GM23338 (cell line): ENCODE measurements at regions not wholly inside any gene's neighbourhood (a gene's known extent, or its start where the extent isn't known, plus 50 kb on each side); places are given as distances from the start of the nearest gene placed in this dataset.
A peak's percentile ranks its signal among the peaks of the same experiment; 100 is the strongest.

ENCODE experiments used
- ATAC-seq: fragments of 200-7000 bp; cut with Tn5 transposase; 3 replicates; pipeline ENCODE4 v1.9.1; 2020
- DNase-seq: peaks from one replicate; pipeline ENCODE4 v3.0.0-alpha.2; 2015; ENCODE audit warnings: low spot score
- H2AFZ ChIP-seq: fragments of 200-600 bp; sonication (generic); 2 replicates; pipeline ENCODE4 v1.8.0; 2016; ENCODE audit warnings: antibody characterized with exemption, mild to moderate bottlenecking, moderate library complexity
- H3F3A ChIP-seq: fragments of 200-600 bp; sonication (generic); replicated peaks from 2 replicates; pipeline ENCODE4 v1.8.0; 2017; ENCODE audit warnings: antibody characterized with exemption, mixed run types, low read depth
- H3K27ac ChIP-seq: fragments of 200-600 bp; sonication (generic); 2 replicates; pipeline ENCODE4 v1.6.1; 2016; ENCODE audit warnings: low read depth
- H3K27me3 ChIP-seq: fragments of 200-600 bp; sonication (generic); 2 replicates; pipeline ENCODE4 v1.8.0; 2016; ENCODE audit warnings: mild to moderate bottlenecking, mixed run types, moderate library complexity; ENCODE audit not compliant: insufficient read depth
- H3K36me3 ChIP-seq: fragments of 200-600 bp; sonication (generic); 2 replicates; pipeline ENCODE4 v1.8.0; 2016; ENCODE audit warnings: mild to moderate bottlenecking; ENCODE audit not compliant: insufficient read depth
- H3K4me1 ChIP-seq: fragments of 200-600 bp; sonication (generic); 2 replicates; pipeline ENCODE4 v1.8.0; 2016; ENCODE audit warnings: mild to moderate bottlenecking, moderate library complexity; ENCODE audit not compliant: insufficient read depth
- H3K4me2 ChIP-seq: fragments of 200-600 bp; sonication (generic); 2 replicates; pipeline ENCODE4 v1.7.1; 2017; ENCODE audit warnings: mixed run types
- H3K4me3 ChIP-seq: fragments of 200-600 bp; sonication (generic); 2 replicates; pipeline ENCODE4 v1.6.1; 2016; ENCODE audit warnings: mixed run types
- H3K79me2 ChIP-seq: fragments of 200-600 bp; sonication (generic); replicated peaks from 2 replicates; pipeline ENCODE4 v1.8.0; 2017; ENCODE audit warnings: mild to moderate bottlenecking; ENCODE audit not compliant: insufficient read depth
- H3K9me2 ChIP-seq: fragments of 200-600 bp; sonication (generic); 2 replicates; pipeline ENCODE4 v1.8.0; 2017; ENCODE audit not compliant: insufficient read depth
- H4K20me1 ChIP-seq: fragments of 200-600 bp; sonication (generic); replicated peaks from 2 replicates; pipeline ENCODE4 v1.8.0; 2017; ENCODE audit warnings: mild to moderate bottlenecking; ENCODE audit not compliant: insufficient read depth
- H3K27ac Mint-ChIP-seq: 2 replicates; pipeline ENCODE4 v1.8.0; 2020; ENCODE audit warnings: inconsistent platforms, mild to moderate bottlenecking, moderate library complexity, mixed read lengths
- H3K27me3 Mint-ChIP-seq: 3 replicates; pipeline ENCODE4 v1.8.0; 2022; ENCODE audit warnings: low read depth, mild to moderate bottlenecking, moderate library complexity, mixed read lengths, inconsistent platforms; ENCODE audit not compliant: insufficient read depth, poor library complexity
- H3K36me3 Mint-ChIP-seq: 3 replicates; pipeline ENCODE4 v1.8.0; 2021; ENCODE audit warnings: low read depth, mild to moderate bottlenecking, inconsistent platforms, moderate library complexity, mixed read lengths
- H3K4me1 Mint-ChIP-seq: 3 replicates; pipeline ENCODE4 v1.8.0; 2020; ENCODE audit warnings: mild to moderate bottlenecking, inconsistent platforms, mixed read lengths
- H3K4me3 Mint-ChIP-seq: 3 replicates; pipeline ENCODE4 v1.8.0; 2021; ENCODE audit warnings: moderate library complexity, mild to moderate bottlenecking, inconsistent platforms, mixed read lengths
- H3K9me3 Mint-ChIP-seq: 3 replicates; pipeline ENCODE4 v1.8.0; 2020; ENCODE audit warnings: moderate library complexity, mild to moderate bottlenecking, inconsistent platforms, mixed read lengths
- CREB1 ChIP-seq: fragments of 250-450 bp; sonication (Bioruptor Pico); IDR thresholded peaks from 2 replicates; pipeline ENCODE4 v1.5.0; 2020; ENCODE audit warnings: low read depth, mild to moderate bottlenecking, moderate library complexity
- CTCF ChIP-seq, 2 experiments: fragments of 200-600 bp in 1 of 2; sonication (generic) in 1 of 2; conservative IDR thresholded peaks; 2 replicates each; pipeline versions ENCODE4 v1.5.1 to v1.6.1; 2016 to 2017; ENCODE audit warnings: antibody characterized with exemption in 2 of 2, low read depth in 2 of 2, mild to moderate bottlenecking in 2 of 2, moderate library complexity in 1 of 2
- ETS1 ChIP-seq: IDR thresholded peaks from 2 replicates; pipeline ENCODE4 v1.6.1; 2016; ENCODE audit warnings: antibody characterized with exemption
- EZH2 ChIP-seq: fragments of 200-600 bp; sonication (generic); IDR thresholded peaks from one replicate; pipeline ENCODE4 v1.8.0; 2017; ENCODE audit warnings: antibody characterized with exemption, mild to moderate bottlenecking, low read depth; ENCODE audit not compliant: unreplicated experiment
- EZH2phosphoT487 ChIP-seq: fragments of 200-600 bp; sonication (generic); IDR thresholded peaks from one replicate; pipeline ENCODE4 v1.8.1; 2018; ENCODE audit warnings: antibody characterized with exemption; ENCODE audit not compliant: unreplicated experiment
- JUNB ChIP-seq: IDR thresholded peaks from one replicate; pipeline ENCODE4 v1.6.1; 2016; ENCODE audit warnings: antibody characterized with exemption; ENCODE audit not compliant: unreplicated experiment
- NANOG ChIP-seq: IDR thresholded peaks from 2 replicates; pipeline ENCODE4 v1.6.1; 2016; ENCODE audit warnings: antibody characterized with exemption, borderline replicate concordance
- POLR2AphosphoS5 ChIP-seq: IDR thresholded peaks from 2 replicates; pipeline ENCODE4 v1.6.1; 2016; ENCODE audit warnings: antibody characterized with exemption, low read depth
- REST ChIP-seq: IDR thresholded peaks from one replicate; pipeline ENCODE4 v1.6.1; 2018; ENCODE audit warnings: antibody characterized with exemption; ENCODE audit not compliant: unreplicated experiment
- ZNF114 ChIP-seq: fragments of 250-450 bp; sonication (Bioruptor Pico); IDR thresholded peaks from 2 replicates; pipeline ENCODE4 v1.5.0; 2020; ENCODE audit warnings: mild to moderate bottlenecking, moderate library complexity
- ZNF331 ChIP-seq: fragments of 250-450 bp; sonication (Bioruptor Pico); IDR thresholded peaks from 2 replicates; pipeline ENCODE4 v1.5.0; 2020; ENCODE audit warnings: low read depth, mild to moderate bottlenecking, moderate library complexity
- ZNF462 ChIP-seq: fragments of 250-450 bp; sonication (Bioruptor Pico); IDR thresholded peaks from 2 replicates; pipeline ENCODE4 v1.5.0; 2020; ENCODE audit warnings: mild to moderate bottlenecking, moderate library complexity

GRCh38 chr6:25004357-25004756, 68.6 kb upstream of the RIPOR2 start:
- H3K27ac Mint-ChIP-seq = no peak overlapping the region
- DNase-seq = no peak

More at GRCh38 chr6:25004357-25004756, 68.6 kb upstream of the RIPOR2 start:
- H3K9me2 ChIP-seq = peaks cover 6% of the 10 kb centered on the region; the same call in 1 of the 2 replicates
- H3K4me2 ChIP-seq = no peak overlapping the region
- no peak overlapping the region for H3K4me3 ChIP-seq
- no peak overlapping the region for H3K27ac ChIP-seq
- TF ChIP-seq EZH2 (no peak), NANOG (no peak), REST (no peak), ZNF331 (CRISPR knock-in tag) (no peak), CREB1 (CRISPR knock-in tag) (no peak), CTCF (conservative IDR thresholded peaks at IDR 0.05; ENCODE audit: low read depth in 2 of 2) (no peak), ETS1 (no peak), POLR2AphosphoS5 (no peak), ZNF462 (CRISPR knock-in tag) (no peak), JUNB (no peak), ZNF114 (CRISPR knock-in tag) (no peak), EZH2phosphoT487 (no peak)
- H4K20me1 ChIP-seq = no peaks in the 10 kb centered on the region
- H3K27me3 ChIP-seq = no peaks in the 10 kb centered on the region
- no peaks in the 10 kb centered on the region for H3F3A ChIP-seq
- H3K4me1 ChIP-seq = no peaks in the 10 kb centered on the region
- H3K4me1 Mint-ChIP-seq = peaks cover 11% of the 10 kb centered on the region
- peaks cover 6% of the 10 kb centered on the region for H3K27me3 Mint-ChIP-seq
- H3K36me3 Mint-ChIP-seq = no peaks in the 10 kb centered on the region; the same call in 2 of the 3 replicates
- no peaks in the 10 kb centered on the region for H3K9me3 Mint-ChIP-seq
- H3K36me3 ChIP-seq = no peaks in the 10 kb centered on the region
- ATAC-seq = peak; percentile 39; the same call in 2 of the 3 replicates
- H3K79me2 ChIP-seq = no peaks in the 10 kb centered on the region
- H3K4me3 Mint-ChIP-seq = no peak overlapping the region
- H2AFZ ChIP-seq = peak overlapping the region; percentile 82; the same call in 1 of the 2 replicates
